HUDEP-2 (cell line): ENCODE measurements at regions not wholly inside any gene's neighbourhood (a gene's known extent, or its start where the extent isn't known, plus 50 kb on each side); places are given as distances from the start of the nearest gene placed in this dataset.

Experiments used
- DNase-seq, 76 experiments: peaks; one replicate each; lab custom pipeline; 2025; ENCODE audit not compliant: unreplicated experiment in 76 of 76; lab: John Stamatoyannopoulos, UW

- DNase-seq, result no peak
Observed at GRCh38 chr3:30290479-30290878, 315.9 kb upstream of the TGFBR2 start.

DNA sequence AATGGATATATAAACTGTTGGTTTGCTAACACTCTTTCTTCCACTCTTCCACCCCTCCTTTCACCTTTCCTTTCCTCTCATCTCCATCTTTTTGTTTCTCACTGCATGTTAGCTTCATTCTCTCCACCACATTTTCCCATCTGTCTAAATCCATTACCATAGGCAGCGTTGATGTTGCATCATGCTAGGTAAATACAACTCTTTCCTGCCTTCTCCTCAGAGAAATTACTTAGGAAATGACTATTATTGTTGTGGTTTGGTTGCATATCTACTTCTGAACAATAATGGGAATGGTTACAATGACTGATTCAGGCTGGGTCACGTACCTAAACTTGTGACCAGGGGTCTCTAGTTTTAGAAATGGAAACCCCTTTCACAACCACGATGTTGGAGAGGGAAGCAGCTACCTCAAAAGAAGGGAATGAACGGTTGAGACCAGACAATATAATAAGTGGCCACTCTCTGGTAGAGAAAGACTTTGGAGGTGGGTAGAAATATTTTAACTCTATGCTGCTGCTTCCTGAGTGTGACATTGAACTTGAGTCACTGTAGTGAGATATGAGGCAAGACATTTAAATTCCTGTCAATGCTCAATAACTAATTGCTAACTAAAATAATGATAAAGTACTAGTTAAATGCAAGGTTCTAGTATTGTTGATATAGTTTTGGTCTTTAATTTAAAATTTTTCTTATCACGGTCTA, 314.1 kb upstream of the TGFBR2 start:
- no peak for DNase-seq

DNA sequence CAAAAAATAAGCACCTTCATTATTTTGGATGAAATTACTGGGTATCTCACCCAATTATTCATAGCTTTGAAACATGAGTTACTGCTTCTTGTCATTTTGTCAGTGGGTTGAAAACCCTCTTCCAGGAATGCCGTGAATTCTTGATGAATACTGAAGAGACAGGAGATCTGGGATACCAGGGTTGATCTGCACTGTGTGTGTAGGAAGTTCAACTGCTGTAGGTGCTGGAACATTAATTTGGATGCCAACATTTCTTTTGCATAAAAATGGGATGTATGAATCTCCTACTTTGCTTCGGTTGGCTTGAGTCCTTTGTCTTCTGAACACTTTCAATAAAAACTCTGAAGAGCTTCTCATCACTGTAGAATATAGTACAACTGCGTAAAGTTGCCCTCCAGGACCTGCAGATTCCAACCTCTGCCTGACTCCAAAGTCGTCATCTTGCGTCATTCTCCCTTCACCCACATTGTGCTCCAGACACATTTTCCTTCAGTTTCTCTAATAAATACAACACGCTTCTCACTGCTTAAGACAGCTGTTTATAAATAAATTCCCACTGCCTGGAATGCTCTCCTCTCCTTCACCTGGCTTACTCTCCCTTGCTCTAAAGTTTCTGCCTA, 312.7 kb upstream of the TGFBR2 start:
- DNase-seq, result no peak

GRCh38 chr3:30294241-30294667, 312.1 kb upstream of the TGFBR2 start:
- no peak for DNase-seq

DNA sequence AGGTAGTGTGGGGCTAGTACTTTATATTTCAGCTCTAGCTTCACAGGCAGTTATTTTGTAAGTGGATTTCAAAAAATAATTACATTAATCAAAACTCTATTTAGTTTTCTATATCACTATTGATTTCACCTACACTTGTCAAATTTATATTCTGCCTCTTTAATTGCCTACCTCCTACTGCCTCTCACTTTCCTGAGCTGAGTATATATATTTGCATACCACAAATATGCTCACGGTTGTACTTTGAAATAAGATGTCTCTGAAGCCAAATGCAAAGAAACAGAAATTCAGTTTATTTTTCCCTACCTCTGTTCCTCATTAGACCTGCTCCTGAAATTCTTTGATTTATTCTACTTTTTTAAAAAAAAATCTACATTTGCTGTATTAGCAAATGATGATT, 309.3 kb upstream of the TGFBR2 start:
- no peak for DNase-seq

GRCh38 chr3:30299674-30300385, 306.6 kb upstream of the TGFBR2 start:
- DNase-seq, result no peak

DNA sequence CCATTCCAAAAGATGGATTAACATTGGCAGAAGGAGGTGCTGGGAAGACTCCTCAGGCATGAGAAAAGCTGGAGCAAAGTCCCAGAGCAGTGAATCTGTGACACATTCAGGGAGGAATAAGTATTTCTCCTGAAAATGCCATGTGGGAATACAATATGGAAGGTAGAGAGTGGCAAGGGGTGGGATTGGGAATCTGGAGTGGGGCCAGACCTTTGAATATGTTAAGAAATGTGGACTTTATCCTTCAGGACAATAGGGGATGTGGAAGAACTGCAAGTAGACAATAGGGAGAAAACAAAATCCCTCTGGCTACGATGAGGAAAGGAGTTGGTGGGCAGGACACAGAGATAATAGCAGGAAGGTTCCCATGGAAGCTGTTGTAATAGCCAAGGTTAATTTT, 305.6 kb upstream of the TGFBR2 start:
- DNase-seq, result no peak

DNA sequence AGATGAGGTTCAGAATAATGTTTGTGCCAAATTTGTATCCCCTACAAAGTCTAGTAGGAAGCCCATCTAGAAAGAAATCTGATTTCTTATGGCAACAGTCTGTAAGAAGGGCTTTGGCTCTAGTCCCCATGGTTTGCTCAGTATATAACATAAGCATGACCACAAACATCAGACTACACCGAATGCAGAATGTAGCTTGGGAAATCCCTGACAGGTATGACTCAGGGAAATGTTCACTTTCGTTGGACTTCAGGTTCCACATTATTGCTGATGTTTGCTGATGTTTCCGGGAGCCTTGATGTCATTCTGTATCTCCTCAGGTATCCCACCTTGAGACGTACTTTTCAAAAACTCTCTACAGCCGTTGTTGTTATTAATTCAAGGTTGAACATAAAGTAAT, 304.4 kb upstream of the TGFBR2 start:
- no peak for DNase-seq

DNA sequence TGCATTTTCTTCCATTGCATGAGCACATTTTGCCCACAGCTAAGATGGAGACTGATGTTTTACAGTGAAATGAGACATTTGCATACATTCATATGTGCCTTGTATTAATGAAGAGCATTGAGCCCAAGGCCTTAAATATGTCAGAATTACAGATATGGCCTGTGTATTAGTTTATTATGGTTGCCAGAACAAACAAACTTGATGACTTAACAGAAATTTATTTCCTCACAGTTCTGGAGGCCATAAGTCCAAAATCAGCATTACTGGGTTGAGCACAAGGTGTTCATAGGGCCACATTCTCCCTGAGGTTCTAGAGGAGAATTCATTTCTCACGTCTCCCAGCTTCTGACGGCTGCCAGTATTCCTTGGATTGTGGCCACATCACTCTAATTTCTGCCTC, 302.6 kb upstream of the TGFBR2 start:
- no peak for DNase-seq

- DNase-seq, result no peak
Observed at GRCh38 chr3:30305021-30305420, 301.4 kb upstream of the TGFBR2 start.

DNA sequence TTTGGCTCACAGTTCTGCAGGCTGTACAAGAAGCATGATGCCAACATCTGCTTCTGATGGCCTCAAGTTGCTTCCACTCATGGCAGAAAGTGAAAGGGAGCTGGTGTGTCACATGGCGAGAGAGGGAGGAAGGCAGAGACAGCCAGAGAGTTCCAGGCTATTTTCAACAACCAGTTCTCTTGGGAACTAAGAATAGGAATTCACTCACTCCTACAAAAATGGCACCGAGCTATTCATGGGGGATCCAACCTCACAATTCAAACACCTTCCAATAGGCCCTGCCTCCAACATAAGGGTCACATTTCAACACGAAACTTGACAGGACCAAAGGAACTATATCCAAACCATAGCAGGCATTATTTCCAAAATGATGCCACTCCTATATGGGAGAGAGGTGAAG, 299.5 kb upstream of the TGFBR2 start:
- DNase-seq, result no peak

DNA sequence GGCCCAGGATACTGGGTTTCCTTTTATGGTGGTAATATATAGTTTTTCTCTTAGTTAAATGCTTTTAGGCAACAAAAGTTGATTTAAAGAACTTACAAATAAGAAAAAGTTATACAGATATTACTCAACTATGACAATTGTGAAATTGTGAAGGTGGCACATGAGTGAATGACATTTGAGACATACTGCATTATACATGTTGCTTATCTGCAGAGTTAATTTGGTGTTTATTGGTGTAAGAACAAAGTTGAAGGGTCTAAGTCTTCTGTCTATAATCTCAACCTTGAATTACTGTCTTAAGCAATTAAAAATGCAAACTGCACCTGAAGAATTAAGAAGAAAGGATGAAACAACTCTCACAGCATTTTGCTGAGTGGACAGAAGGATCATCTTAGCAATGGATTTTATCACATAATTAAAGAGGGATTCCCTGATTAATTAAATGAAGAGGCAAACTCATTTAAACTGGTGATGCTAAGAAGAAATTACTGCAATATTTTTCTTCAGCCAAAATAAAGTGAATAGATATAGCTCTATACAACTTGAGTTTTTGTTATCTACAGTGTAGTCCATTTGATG, 298.9 kb upstream of the TGFBR2 start:
- no peak for DNase-seq

DNA sequence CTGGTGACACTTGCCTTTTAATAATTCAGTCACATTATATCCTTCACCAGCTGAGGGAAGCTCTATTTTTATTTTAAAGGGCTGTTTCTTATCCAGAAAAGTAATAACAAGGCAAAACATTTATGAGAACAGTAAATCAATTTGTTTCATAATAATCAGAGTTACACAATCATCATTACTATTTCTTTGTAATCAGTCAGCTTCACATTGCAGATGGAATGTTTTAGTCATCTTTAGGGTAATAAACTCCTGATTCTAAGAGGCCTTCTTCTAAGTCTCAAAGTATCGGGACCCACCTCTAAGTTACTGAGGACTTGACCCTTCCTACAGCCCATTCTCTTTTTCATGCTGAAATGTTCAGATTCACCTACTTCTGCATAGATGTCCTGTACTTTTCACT, 298.3 kb upstream of the TGFBR2 start:
- no peak for DNase-seq

- no peak for DNase-seq
Observed at GRCh38 chr3:30309961-30310954, 296.1 kb upstream of the TGFBR2 start.

DNA sequence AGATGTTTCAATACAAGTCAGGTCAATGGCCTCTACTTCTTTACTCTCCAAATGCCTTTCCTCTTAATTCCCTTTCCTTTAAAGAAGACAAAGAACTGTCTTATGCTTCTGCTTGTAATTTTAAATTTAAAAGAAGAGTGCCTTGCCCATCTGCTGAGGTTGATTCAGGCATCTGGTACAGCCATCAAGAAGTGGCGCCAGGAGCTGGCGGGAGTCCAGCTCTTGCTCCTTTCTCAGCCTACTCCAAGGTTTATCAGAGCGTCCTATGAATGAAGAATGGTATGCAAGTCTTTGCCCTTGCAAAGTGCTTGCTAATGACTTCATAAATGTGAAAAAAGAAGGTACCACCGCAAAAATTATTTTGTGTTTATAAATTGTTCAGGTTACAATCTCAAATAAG, 294.6 kb upstream of the TGFBR2 start:
- no peak for DNase-seq

DNA sequence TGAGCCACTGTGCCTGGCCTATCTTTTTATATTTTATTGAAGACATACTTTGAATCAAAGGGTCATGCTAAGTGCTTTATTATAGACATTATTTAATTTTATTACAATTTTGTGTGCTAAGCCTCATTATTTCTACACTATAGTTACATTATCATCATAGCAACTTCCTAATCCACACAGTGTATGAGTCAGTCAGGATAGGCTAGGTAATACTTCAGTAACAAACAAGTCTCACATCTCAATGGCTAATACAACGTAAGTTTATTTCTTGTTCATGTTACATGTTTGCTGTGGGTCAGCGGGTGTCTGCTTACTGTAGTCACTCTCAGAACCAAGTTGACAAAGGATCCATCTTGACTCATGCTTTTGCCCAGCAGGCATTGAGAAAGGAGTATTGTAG, 292.6 kb upstream of the TGFBR2 start:
- no peak for DNase-seq

GRCh38 chr3:30314757-30315325, 291.6 kb upstream of the TGFBR2 start:
- DNase-seq, result no peak

DNA sequence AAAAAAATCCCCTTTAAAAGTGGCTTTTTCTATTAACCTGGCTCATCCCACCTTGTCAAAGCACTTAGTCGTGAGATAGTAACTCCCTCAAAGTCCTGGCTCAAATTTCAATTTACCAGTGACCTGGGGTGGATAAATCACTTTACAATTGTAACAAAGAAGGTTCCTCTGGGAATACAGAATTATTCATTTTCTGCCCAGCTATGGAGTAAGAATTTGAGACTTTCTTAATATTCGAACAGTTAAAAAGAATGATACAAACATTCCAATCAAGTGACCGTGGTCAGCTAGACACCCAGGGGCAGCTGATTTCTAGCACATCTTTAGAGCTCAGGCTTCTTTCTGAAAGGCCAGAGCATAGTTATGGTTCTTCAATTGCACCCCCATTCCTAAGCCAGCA, 291.0 kb upstream of the TGFBR2 start:
- DNase-seq, result no peak

GRCh38 chr3:30317561-30317960, 288.8 kb upstream of the TGFBR2 start:
- DNase-seq, result no peak

DNA sequence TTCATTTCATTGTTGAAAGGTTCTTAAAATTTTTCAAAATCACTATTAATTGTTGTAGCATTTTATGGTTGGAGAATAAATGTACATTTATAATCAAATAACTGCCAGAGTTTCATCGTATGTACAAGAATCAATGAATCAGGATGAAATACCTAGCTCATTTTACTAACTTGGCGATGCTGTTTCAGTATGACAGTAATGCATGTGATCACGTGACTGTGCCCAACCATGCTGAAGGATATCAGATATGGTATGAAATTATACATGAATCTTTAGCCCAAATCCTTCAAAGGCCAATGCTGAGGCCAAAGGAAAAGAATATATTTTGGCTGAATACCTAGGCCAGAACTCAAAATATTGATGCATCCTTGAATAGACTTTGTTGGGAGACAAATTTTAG, 288.3 kb upstream of the TGFBR2 start:
- DNase-seq, result peak in 1 of 76 experiments; percentile 1
